Activated CD8-positive, alpha-beta T cell treated with anti-CD3 and anti-CD28 coated beads for 36 hours (primary cell): ENCODE measurements at regions not wholly inside any gene's neighbourhood (a gene's known extent, or its start where the extent isn't known, plus 50 kb on each side); places are given as distances from the start of the nearest gene placed in this dataset.

Experiments
- ATAC-seq: fragments of 200-7000 bp; cut with Tn5 transposase; one replicate; pipeline ENCODE4 v1.10.0; 2021; ENCODE audit warnings: mild to moderate bottlenecking, moderate library complexity
- CTCF ChIA-PET: fragments of 350-600 bp; sonication (Branson Sonifier 250); formaldehyde crosslinking; loops from one replicate; lab custom pipeline; 2021; ENCODE audit warnings: antibody characterized with exemption; lab: Charles Lee
- POLR2A ChIA-PET: fragments of 350-600 bp; sonication (Branson Sonifier 250); formaldehyde crosslinking; loops from one replicate; lab custom pipeline; 2021; ENCODE audit warnings: antibody characterized with exemption; lab: Charles Lee
- DNase-seq: peaks from one replicate; pipeline ENCODE4 v3.0.0-alpha.2; 2020
- H3K27ac Mint-ChIP-seq: one replicate; pipeline ENCODE4 v1.8.0; 2021; ENCODE audit warnings: mild to moderate bottlenecking, mixed read lengths
- H3K27me3 Mint-ChIP-seq: one replicate; pipeline ENCODE4 v1.8.0; 2021; ENCODE audit warnings: mixed read lengths
- H3K36me3 Mint-ChIP-seq: one replicate; pipeline ENCODE4 v1.8.0; 2021; ENCODE audit warnings: low read depth, mixed read lengths
- H3K4me1 Mint-ChIP-seq: one replicate; pipeline ENCODE4 v1.8.0; 2021; ENCODE audit warnings: low read depth, mixed read lengths
- H3K4me3 Mint-ChIP-seq: one replicate; pipeline ENCODE4 v1.8.0; 2021; ENCODE audit warnings: mild to moderate bottlenecking, moderate library complexity, mixed read lengths
- H3K9me3 Mint-ChIP-seq: one replicate; pipeline ENCODE4 v1.8.0; 2021; ENCODE audit warnings: mixed read lengths
- CTCF ChIP-seq: fragments of 200-600 bp; IDR thresholded peaks from one replicate; pipeline ENCODE4 v1.8.0; 2022; ENCODE audit warnings: antibody characterized with exemption, mild to moderate bottlenecking
- intact Hi-C: fragments of 100-400 bp; cut with micrococcal nuclease; formaldehyde crosslinking; loops from one replicate; pipeline ENCODE4 v1.10.0; 2022

GRCh38 chr6:149150801-149151398, 166.6 kb upstream of the TAB2 start:
- ATAC-seq (peak; percentile 85), DNase-seq (peak; percentile 71)
- Mint-ChIP-seq H3K4me1 (peaks cover 84% of the 10 kb centered on the region), H3K4me3 (peak overlapping the region; percentile 29), H3K36me3 (peaks cover 47% of the 10 kb centered on the region), H3K9me3 (peaks cover 30% of the 10 kb centered on the region), H3K27ac (peak overlapping the region; percentile 43), H3K27me3 (no peaks in the 10 kb centered on the region)
- TF ChIP-seq CTCF = no peak
- intact Hi-C loops = no loop called here
- ChIA-PET CTCF (interaction anchor here (0.5 to 1.3 kb wide), 6 partner anchors 9 to 187 kb away, joined by 3 to 4 read pairs (median 3); no protein-coding TSS in a partner anchor), POLR2A (interaction anchor here (0.9 to 1.2 kb wide), 7 partner anchors 9 to 118 kb away, joined by 3 to 6 read pairs (median 3); no protein-coding TSS in a partner anchor)

- H3K27me3 Mint-ChIP-seq = no peaks in the 10 kb centered on the region
- DNase-seq (no peak), ATAC-seq (no peak)
- ChIA-PET CTCF (interaction anchor here (0.8 to 1.6 kb wide), 3 partner anchors 70 to 365 kb away, joined by 3 to 4 read pairs (median 4); no protein-coding TSS in a partner anchor), POLR2A (interaction anchor here (0.5 to 1.8 kb wide), 4 partner anchors 13 to 217 kb away, joined by 3 to 6 read pairs (median 4); no protein-coding TSS in a partner anchor)
- H3K27ac Mint-ChIP-seq = peak overlapping the region; percentile 50
- H3K9me3 Mint-ChIP-seq = peaks cover 24% of the 10 kb centered on the region
- intact Hi-C loops = no loop called here
- no peak for TF ChIP-seq CTCF
- peaks cover 35% of the 10 kb centered on the region for H3K36me3 Mint-ChIP-seq
- no peak overlapping the region for H3K4me3 Mint-ChIP-seq
- H3K4me1 Mint-ChIP-seq = peaks cover 69% of the 10 kb centered on the region
Measured at GRCh38 chr6:149152521-149152920, 165.0 kb upstream of the TAB2 start.

- Mint-ChIP-seq H3K9me3 (peaks cover 24% of the 10 kb centered on the region), H3K36me3 (peaks cover 34% of the 10 kb centered on the region), H3K4me3 (no peak overlapping the region), H3K27me3 (no peaks in the 10 kb centered on the region), H3K4me1 (peaks cover 64% of the 10 kb centered on the region), H3K27ac (peak overlapping the region; percentile 83)
- DNase-seq (no peak), ATAC-seq (no peak)
- intact Hi-C loops = no loop called here
- ChIA-PET POLR2A (interaction anchor here (1.0 to 1.8 kb wide), 2 partner anchors 13 to 163 kb away, joined by 5 to 6 read pairs; no protein-coding TSS in a partner anchor), CTCF (interaction anchor here (1.1 to 2.4 kb wide), 4 partner anchors 11 to 365 kb away, joined by 4 to 9 read pairs (median 4); no protein-coding TSS in a partner anchor)
- TF ChIP-seq CTCF = no peak
Measured at GRCh38 chr6:149153100-149153499, 164.4 kb upstream of the TAB2 start.

GRCh38 chr6:149153693-149154092, 163.8 kb upstream of the TAB2 start:
- H3K27me3 Mint-ChIP-seq = no peaks in the 10 kb centered on the region
- H3K4me3 Mint-ChIP-seq = peak overlapping the region; percentile 22
- TF ChIP-seq CTCF = no peak
- ATAC-seq = no peak
- CTCF ChIA-PET = interaction anchor here (0.9 to 2.4 kb wide), 7 partner anchors 10 to 364 kb away, joined by 3 to 9 read pairs (median 4); no protein-coding TSS in a partner anchor
- POLR2A ChIA-PET = interaction anchor here (0.7 to 1.0 kb wide), 2 partner anchors 15 to 129 kb away, joined by 3 read pairs; no protein-coding TSS in a partner anchor
- DNase-seq = no peak
- intact Hi-C loops = no loop called here
- peaks cover 58% of the 10 kb centered on the region for H3K4me1 Mint-ChIP-seq
- H3K27ac Mint-ChIP-seq = peak overlapping the region; percentile 83
- peaks cover 21% of the 10 kb centered on the region for H3K9me3 Mint-ChIP-seq
- H3K36me3 Mint-ChIP-seq = peaks cover 30% of the 10 kb centered on the region
